CD4-positive, alpha-beta T cell (primary cell): ENCODE measurements at regions not wholly inside any gene's neighbourhood (a gene's known extent, or its start where the extent isn't known, plus 50 kb on each side); places are given as distances from the start of the nearest gene placed in this dataset.

Experiments used
- ATAC-seq: fragments of 200-7000 bp; cut with Tn5 transposase; one replicate; pipeline ENCODE4 v1.10.0; 2022; ENCODE audit warnings: mild to moderate bottlenecking; ENCODE audit not compliant: poor library complexity
- CTCF ChIA-PET: fragments of 350-600 bp; sonication (Branson Sonifier 250); formaldehyde crosslinking; loops from one replicate; lab custom pipeline; 2021; ENCODE audit warnings: antibody characterized with exemption, inconsistent platforms; lab: Charles Lee
- POLR2A ChIA-PET: fragments of 350-600 bp; sonication (Branson Sonifier 250); formaldehyde crosslinking; loops from one replicate; lab custom pipeline; 2021; ENCODE audit warnings: antibody characterized with exemption, inconsistent platforms; lab: Charles Lee
- DNase-seq, 14 experiments: peaks; one replicate each; pipeline ENCODE4 v3.0.0-alpha.2; 2013 to 2020; ENCODE audit warnings: mixed read lengths in 2 of 14
- H3K27ac ChIP-seq, 2 donors: one replicate each; pipeline versions ENCODE4 v1.5.1 to v1.7.0; 2013; ENCODE audit warnings: low read length in 2 of 2, low read depth in 1 of 2, mild to moderate bottlenecking in 1 of 2
- H3K27me3 ChIP-seq, 2 experiments: 1 replicate in 1 of 2; 2 replicates in 1 of 2; pipeline versions ENCODE4 v1.6.1 to v1.7.0; 2013; ENCODE audit warnings: low read length in 2 of 2, control low read depth in 1 of 2, mild to moderate bottlenecking in 1 of 2, moderate library complexity in 1 of 2; ENCODE audit not compliant: insufficient read depth in 2 of 2, control insufficient read depth in 1 of 2
- H3K36me3 ChIP-seq: one replicate; pipeline ENCODE4 v1.6.1; 2013; ENCODE audit warnings: low read length, control low read depth; ENCODE audit not compliant: insufficient read depth
- H3K4me1 ChIP-seq: one replicate; pipeline ENCODE4 v1.6.1; 2013; ENCODE audit warnings: low read length, control low read depth; ENCODE audit not compliant: insufficient read depth
- H3K4me3 ChIP-seq: one replicate; pipeline ENCODE4 v1.5.1; 2013; ENCODE audit warnings: mild to moderate bottlenecking, low read length, moderate library complexity
- H3K9me3 ChIP-seq, 2 experiments: 1 replicate in 1 of 2; 2 replicates in 1 of 2; pipeline versions ENCODE4 v1.6.1 to v1.7.0; 2013; ENCODE audit warnings: low read length in 2 of 2, mild to moderate bottlenecking in 2 of 2, control low read depth in 1 of 2, moderate library complexity in 1 of 2; ENCODE audit not compliant: control insufficient read depth in 1 of 2, insufficient read depth in 1 of 2
- H3K27ac Mint-ChIP-seq: one replicate; pipeline ENCODE4 v1.8.0; 2020; ENCODE audit warnings: mixed read lengths
- H3K27me3 Mint-ChIP-seq: one replicate; pipeline ENCODE4 v1.8.0; 2021; ENCODE audit warnings: mixed read lengths
- H3K36me3 Mint-ChIP-seq: one replicate; pipeline ENCODE4 v1.8.0; 2021; ENCODE audit warnings: low read depth, mixed read lengths
- H3K4me1 Mint-ChIP-seq: one replicate; pipeline ENCODE4 v1.8.0; 2021; ENCODE audit warnings: low read depth, mixed read lengths
- H3K4me3 Mint-ChIP-seq: one replicate; pipeline ENCODE4 v1.8.0; 2020; ENCODE audit warnings: mild to moderate bottlenecking, mixed read lengths
- H3K9me3 Mint-ChIP-seq: one replicate; pipeline ENCODE4 v1.8.0; 2020; ENCODE audit warnings: mixed read lengths
- intact Hi-C, 2 experiments: fragments of 100-400 bp; cut with DNase I in 1 of 2; cut with micrococcal nuclease in 1 of 2; formaldehyde crosslinking; loops; one replicate each; pipeline versions ENCODE4 v1.15.1 to v1.9.0; 2023 to 2025; cut with DNase I, micrococcal nuclease
- TF ChIP-seq, protein P1 (sequence below): fragments of 200-600 bp; IDR thresholded peaks from one replicate; pipeline ENCODE4 v1.8.0; 2022; ENCODE audit warnings: antibody characterized with exemption, mild to moderate bottlenecking

DNA sequence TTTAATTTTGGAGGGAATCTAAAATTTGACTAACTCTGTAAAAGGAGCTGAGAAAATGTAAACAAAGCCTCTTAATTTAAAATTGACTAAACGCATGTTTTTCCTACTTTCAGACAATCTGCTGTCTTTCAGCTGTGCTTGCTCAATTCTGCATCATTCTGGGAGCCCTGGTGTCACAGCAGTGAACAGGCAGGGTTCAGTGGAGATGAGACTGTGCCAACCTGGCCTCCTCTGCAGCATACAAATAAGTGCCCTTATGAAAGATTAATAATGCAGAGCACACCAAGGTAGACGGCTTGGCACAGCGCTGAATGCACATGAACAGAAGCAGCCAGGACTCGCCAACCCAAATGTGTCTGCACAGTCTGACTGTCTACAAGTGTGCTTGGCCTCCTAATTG lies 222.0 kb upstream of the CHAC2 start:
- no peak for ATAC-seq
- H3K27me3 Mint-ChIP-seq, result peaks cover 10% of the 10 kb centered on the region

GRCh38 chr2:53544871-53545558 lies 222.6 kb upstream of the CHAC2 start:
- H3K4me3 Mint-ChIP-seq, result no peak overlapping the region
- H3K36me3 Mint-ChIP-seq, result no peaks in the 10 kb centered on the region
- Histone ChIP-seq H3K9me3 (peaks cover 0 to 5% of the 10 kb centered on the region in 2 experiments), H3K4me3 (no peak overlapping the region), H3K27ac (no peak overlapping the region), H3K27me3 (no peaks in the 10 kb centered on the region), H3K4me1 (no peaks in the 10 kb centered on the region), H3K36me3 (no peaks in the 10 kb centered on the region)
- CTCF ChIA-PET, result no interaction called here
- TF ChIP-seq, protein P1, sequence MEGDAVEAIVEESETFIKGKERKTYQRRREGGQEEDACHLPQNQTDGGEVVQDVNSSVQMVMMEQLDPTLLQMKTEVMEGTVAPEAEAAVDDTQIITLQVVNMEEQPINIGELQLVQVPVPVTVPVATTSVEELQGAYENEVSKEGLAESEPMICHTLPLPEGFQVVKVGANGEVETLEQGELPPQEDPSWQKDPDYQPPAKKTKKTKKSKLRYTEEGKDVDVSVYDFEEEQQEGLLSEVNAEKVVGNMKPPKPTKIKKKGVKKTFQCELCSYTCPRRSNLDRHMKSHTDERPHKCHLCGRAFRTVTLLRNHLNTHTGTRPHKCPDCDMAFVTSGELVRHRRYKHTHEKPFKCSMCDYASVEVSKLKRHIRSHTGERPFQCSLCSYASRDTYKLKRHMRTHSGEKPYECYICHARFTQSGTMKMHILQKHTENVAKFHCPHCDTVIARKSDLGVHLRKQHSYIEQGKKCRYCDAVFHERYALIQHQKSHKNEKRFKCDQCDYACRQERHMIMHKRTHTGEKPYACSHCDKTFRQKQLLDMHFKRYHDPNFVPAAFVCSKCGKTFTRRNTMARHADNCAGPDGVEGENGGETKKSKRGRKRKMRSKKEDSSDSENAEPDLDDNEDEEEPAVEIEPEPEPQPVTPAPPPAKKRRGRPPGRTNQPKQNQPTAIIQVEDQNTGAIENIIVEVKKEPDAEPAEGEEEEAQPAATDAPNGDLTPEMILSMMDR, result no peak
- POLR2A ChIA-PET, result no interaction called here
- ATAC-seq, result no peak
- DNase-seq, result no peak
- H3K4me1 Mint-ChIP-seq, result no peaks in the 10 kb centered on the region
- no peak overlapping the region for H3K27ac Mint-ChIP-seq
- peaks cover 10% of the 10 kb centered on the region for H3K9me3 Mint-ChIP-seq
- peaks cover 10% of the 10 kb centered on the region for H3K27me3 Mint-ChIP-seq
- intact Hi-C loops, result no loop called here

More for the DNA sequence above, 222.0 kb upstream of the CHAC2 start:
- ChIA-PET POLR2A (no interaction called here), CTCF (no interaction called here)
- H3K9me3 Mint-ChIP-seq, result peaks cover 8% of the 10 kb centered on the region
- Histone ChIP-seq H3K27me3 (no peaks in the 10 kb centered on the region), H3K4me1 (no peaks in the 10 kb centered on the region), H3K36me3 (no peaks in the 10 kb centered on the region), H3K4me3 (no peak overlapping the region), H3K9me3 (peaks cover 0 to 5% of the 10 kb centered on the region in 2 experiments), H3K27ac (no peak overlapping the region)
- no peak for DNase-seq
- H3K4me3 Mint-ChIP-seq, result no peak overlapping the region
- intact Hi-C loops, result no loop called here
- TF ChIP-seq, protein P1, result no peak
- H3K4me1 Mint-ChIP-seq, result no peaks in the 10 kb centered on the region
- H3K36me3 Mint-ChIP-seq, result no peaks in the 10 kb centered on the region
- no peak overlapping the region for H3K27ac Mint-ChIP-seq

- Histone ChIP-seq H3K27ac (no peak overlapping the region), H3K27me3 (no peaks in the 10 kb centered on the region), H3K4me1 (no peaks in the 10 kb centered on the region), H3K4me3 (no peak overlapping the region), H3K9me3 (peaks cover 0 to 5% of the 10 kb centered on the region in 2 experiments), H3K36me3 (no peaks in the 10 kb centered on the region)
- intact Hi-C loops, result no loop called here
- POLR2A ChIA-PET, result no interaction called here
- CTCF ChIA-PET, result no interaction called here
- H3K27ac Mint-ChIP-seq, result no peak overlapping the region
- H3K9me3 Mint-ChIP-seq, result peaks cover 11% of the 10 kb centered on the region
- no peak for ATAC-seq
- H3K36me3 Mint-ChIP-seq, result no peaks in the 10 kb centered on the region
- no peak for DNase-seq
- H3K27me3 Mint-ChIP-seq, result peaks cover 10% of the 10 kb centered on the region
- H3K4me3 Mint-ChIP-seq, result no peak overlapping the region
- TF ChIP-seq, protein P1, result no peak
- no peaks in the 10 kb centered on the region for H3K4me1 Mint-ChIP-seq
Observed at GRCh38 chr2:53543083-53543482, 224.5 kb upstream of the CHAC2 start.
